ENCODE measurements at regions not wholly inside any gene's neighbourhood (a gene's known extent, or its start where the extent isn't known, plus 50 kb on each side); places are given as distances from the start of the nearest gene placed in this dataset.

GRCh38 chr1:38677756-38678155 lies 181.8 kb downstream of the RRAGC start:
- no peak overlapping the region for H3K4me3 ChIP-seq
- H3K36me3 ChIP-seq = no peaks in the 10 kb centered on the region
- H3K27me3 ChIP-seq (replicated peaks; ENCODE audit: insufficient read depth) = no peaks in the 10 kb centered on the region
- no peak overlapping the region for H3K27ac ChIP-seq
- no peak for ATAC-seq (ENCODE audit: insufficient number of reproducible peaks, low FRiP score, low read depth)
- H3K4me1 ChIP-seq (ENCODE audit: control insufficient read depth in 1 of 2, low read depth in 2 of 2) = no peaks in the 10 kb centered on the region
- TF ChIP-seq CTCF (IDR thresholded peaks at IDR 0.05) = no peak
- DNase-seq (ENCODE audit: low spot score) = no peak
- H3K9me3 ChIP-seq = no peaks in the 10 kb centered on the region

- Histone ChIP-seq H3K36me3 (no peaks in the 10 kb centered on the region), H3K4me3 (no peak overlapping the region), H3K4me1 (ENCODE audit: control insufficient read depth in 1 of 2, low read depth in 2 of 2) (no peaks in the 10 kb centered on the region), H3K27ac (no peak overlapping the region), H3K9me3 (no peaks in the 10 kb centered on the region), H3K27me3 (replicated peaks; ENCODE audit: insufficient read depth) (no peaks in the 10 kb centered on the region)
- no peak for TF ChIP-seq CTCF (IDR thresholded peaks at IDR 0.05)
- ATAC-seq (ENCODE audit: insufficient number of reproducible peaks, low FRiP score, low read depth) (no peak), DNase-seq (ENCODE audit: low spot score) (no peak)
Observed at GRCh38 chr1:38677311-38677710, 182.3 kb downstream of the RRAGC start.

GRCh38 chr1:38672692-38673091 lies 186.9 kb downstream of the RRAGC start:
- ATAC-seq (ENCODE audit: insufficient number of reproducible peaks, low FRiP score, low read depth) (no peak), DNase-seq (ENCODE audit: low spot score) (no peak)
- Histone ChIP-seq H3K4me1 (ENCODE audit: control insufficient read depth in 1 of 2, low read depth in 2 of 2) (no peaks in the 10 kb centered on the region), H3K36me3 (no peaks in the 10 kb centered on the region), H3K9me3 (no peaks in the 10 kb centered on the region), H3K4me3 (no peak overlapping the region), H3K27me3 (replicated peaks; ENCODE audit: insufficient read depth) (no peaks in the 10 kb centered on the region), H3K27ac (no peak overlapping the region)
- no peak for TF ChIP-seq CTCF (IDR thresholded peaks at IDR 0.05)

GRCh38 chr1:38671221-38671620 lies 188.4 kb downstream of the RRAGC start:
- Histone ChIP-seq H3K27ac (no peak overlapping the region), H3K4me3 (no peak overlapping the region), H3K36me3 (no peaks in the 10 kb centered on the region), H3K9me3 (no peaks in the 10 kb centered on the region), H3K4me1 (ENCODE audit: control insufficient read depth in 1 of 2, low read depth in 2 of 2) (no peaks in the 10 kb centered on the region), H3K27me3 (replicated peaks; ENCODE audit: insufficient read depth) (no peaks in the 10 kb centered on the region)
- no peak for DNase-seq (ENCODE audit: low spot score)
- ATAC-seq (ENCODE audit: insufficient number of reproducible peaks, low FRiP score, low read depth) = no peak
- TF ChIP-seq CTCF (IDR thresholded peaks at IDR 0.05) = no peak

GRCh38 chr1:38670544-38671122 lies 188.9 kb downstream of the RRAGC start:
- TF ChIP-seq CTCF (IDR thresholded peaks at IDR 0.05) = no peak
- Histone ChIP-seq H3K36me3 (no peaks in the 10 kb centered on the region), H3K27me3 (replicated peaks; ENCODE audit: insufficient read depth) (no peaks in the 10 kb centered on the region), H3K4me1 (ENCODE audit: control insufficient read depth in 1 of 2, low read depth in 2 of 2) (no peaks in the 10 kb centered on the region), H3K9me3 (peaks cover under 1% of the 10 kb centered on the region), H3K27ac (no peak overlapping the region), H3K4me3 (no peak overlapping the region)
- no peak for DNase-seq (ENCODE audit: low spot score)
- no peak for ATAC-seq (ENCODE audit: insufficient number of reproducible peaks, low FRiP score, low read depth)

All from thoracic aorta (tissue), 2 donors.